Breast epithelium (tissue), 4 donors: ENCODE measurements at regions not wholly inside any gene's neighbourhood (a gene's known extent, or its start where the extent isn't known, plus 50 kb on each side); places are given as distances from the start of the nearest gene placed in this dataset.

Experiments used
- DNase-seq, 2 donors: peaks; one replicate each; pipeline ENCODE4 v3.0.0-alpha.2; 2019; ENCODE audit warnings: low spot score in 2 of 2
- H3K27ac ChIP-seq, 2 donors: fragments of 200-600 bp; sonication (generic) in 1 of 2; one replicate each; pipeline ENCODE4 v1.5.1; 2016 to 2019; ENCODE audit warnings: mild to moderate bottlenecking in 1 of 2
- H3K27me3 ChIP-seq, 2 donors: fragments of 200-600 bp; sonication (generic) in 1 of 2; one replicate each; pipeline versions ENCODE4 v1.5.1 to v1.6.0; 2017 to 2019; ENCODE audit warnings: control low read depth in 1 of 2, mild to moderate bottlenecking in 1 of 2
- H3K36me3 ChIP-seq: fragments of 200-600 bp; one replicate; pipeline ENCODE4 v1.5.1; 2019
- H3K4me1 ChIP-seq, 2 donors: fragments of 200-600 bp; sonication (generic); one replicate each; pipeline ENCODE4 v1.5.1; 2016 to 2019; ENCODE audit warnings: control low read depth in 1 of 2
- H3K4me3 ChIP-seq, 3 donors: fragments of 200-600 bp; sonication (generic); 1 replicate in 2 of 3; 2 replicates in 1 of 3; pipeline ENCODE4 v1.5.1; 2016 to 2019; ENCODE audit warnings: mild to moderate bottlenecking in 3 of 3, moderate library complexity in 2 of 3
- H3K9me3 ChIP-seq, 2 donors: fragments of 200-600 bp; sonication (generic) in 1 of 2; one replicate each; pipeline ENCODE4 v1.5.1; 2016 to 2019; ENCODE audit warnings: control low read depth in 1 of 2
- CTCF ChIP-seq, 3 donors: fragments of 450-650 bp; IDR thresholded peaks; one replicate each; pipeline ENCODE4 v1.5.1; 2016 to 2017; ENCODE audit warnings: antibody characterized with exemption in 3 of 3, mild to moderate bottlenecking in 3 of 3, moderate library complexity in 3 of 3
- POLR2A ChIP-seq: fragments of 450-650 bp; IDR thresholded peaks from one replicate; pipeline ENCODE4 v1.6.1; 2016; ENCODE audit warnings: antibody characterized with exemption, mild to moderate bottlenecking, moderate library complexity
- POLR2AphosphoS5 ChIP-seq, 3 donors: sonication (generic); formaldehyde crosslinking; IDR thresholded peaks; one replicate each; pipeline ENCODE4 v1.6.1; 2017; ENCODE audit warnings: antibody characterized with exemption in 3 of 3
- intact Hi-C: fragments of 100-400 bp; cut with DNase I; formaldehyde crosslinking; loops from one replicate; pipeline ENCODE4 v1.15.1; 2023; ENCODE audit warnings: low total_unique reads

- Histone ChIP-seq H3K4me1 (no peaks in the 10 kb centered on the region), H3K9me3 (peaks cover 3 to 11% of the 10 kb centered on the region in 2 donors), H3K27ac (no peak overlapping the region), H3K36me3 (no peaks in the 10 kb centered on the region), H3K4me3 (no peak overlapping the region), H3K27me3 (no peaks in the 10 kb centered on the region)
- intact Hi-C loops, result no loop called here
- DNase-seq, result no peak
- TF ChIP-seq CTCF (IDR thresholded peaks at IDR 0.05) (no peak), POLR2AphosphoS5 (IDR thresholded peaks at IDR 0.05) (no peak), POLR2A (no peak)
Observed at GRCh38 chr6:18784794-18785193, 397.6 kb downstream of the RNF144B start.

- H3K9me3 ChIP-seq, result peaks cover 3 to 11% of the 10 kb centered on the region in 2 donors
- no peaks in the 10 kb centered on the region for H3K4me1 ChIP-seq
- intact Hi-C loops, result no loop called here
- H3K27me3 ChIP-seq, result no peaks in the 10 kb centered on the region
- no peaks in the 10 kb centered on the region for H3K36me3 ChIP-seq
- no peak for DNase-seq
- H3K27ac ChIP-seq, result no peak overlapping the region
- H3K4me3 ChIP-seq, result no peak overlapping the region
- no peak for TF ChIP-seq POLR2AphosphoS5 (IDR thresholded peaks at IDR 0.05)
- no peak for TF ChIP-seq CTCF (IDR thresholded peaks at IDR 0.05)
- TF ChIP-seq POLR2A, result no peak
Observed at GRCh38 chr6:18785810-18786490, 398.8 kb downstream of the RNF144B start.

GRCh38 chr6:18792866-18793265 lies 405.7 kb downstream of the RNF144B start:
- Histone ChIP-seq H3K4me3 (no peak overlapping the region), H3K4me1 (no peaks in the 10 kb centered on the region), H3K36me3 (no peaks in the 10 kb centered on the region), H3K27ac (no peak overlapping the region), H3K9me3 (peaks cover 0 to 2% of the 10 kb centered on the region in 2 donors), H3K27me3 (no peaks in the 10 kb centered on the region)
- no peak for TF ChIP-seq POLR2AphosphoS5 (IDR thresholded peaks at IDR 0.05)
- TF ChIP-seq CTCF (IDR thresholded peaks at IDR 0.05), result no peak
- no peak for TF ChIP-seq POLR2A
- DNase-seq, result no peak
- intact Hi-C loops, result no loop called here

- no peak for TF ChIP-seq POLR2AphosphoS5 (IDR thresholded peaks at IDR 0.05)
- no peak for TF ChIP-seq CTCF (IDR thresholded peaks at IDR 0.05)
- no peak for TF ChIP-seq POLR2A
- intact Hi-C loops, result no loop called here
- DNase-seq, result no peak
- H3K27me3 ChIP-seq, result no peaks in the 10 kb centered on the region
- no peak overlapping the region for H3K4me3 ChIP-seq
- H3K9me3 ChIP-seq, result no peaks in the 10 kb centered on the region
- no peaks in the 10 kb centered on the region for H3K4me1 ChIP-seq
- no peak overlapping the region for H3K27ac ChIP-seq
- no peaks in the 10 kb centered on the region for H3K36me3 ChIP-seq
Observed at GRCh38 chr6:18795726-18796125, 408.6 kb downstream of the RNF144B start.

- H3K4me1 ChIP-seq, result no peaks in the 10 kb centered on the region
- H3K27ac ChIP-seq, result no peak overlapping the region
- peaks cover 20 to 26% of the 10 kb centered on the region in 2 donors for H3K9me3 ChIP-seq
- TF ChIP-seq POLR2A (no peak), POLR2AphosphoS5 (IDR thresholded peaks at IDR 0.05) (no peak), CTCF (IDR thresholded peaks at IDR 0.05) (no peak)
- H3K4me3 ChIP-seq, result no peak overlapping the region
- H3K36me3 ChIP-seq, result no peaks in the 10 kb centered on the region
- H3K27me3 ChIP-seq, result no peaks in the 10 kb centered on the region
- DNase-seq, result no peak
- intact Hi-C loops, result no loop called here
Observed at GRCh38 chr6:18820725-18821124, 433.6 kb downstream of the RNF144B start.
